ENCODE measurements at regions not wholly inside any gene's neighbourhood (a gene's known extent, or its start where the extent isn't known, plus 50 kb on each side); places are given as distances from the start of the nearest gene placed in this dataset.

- no peak overlapping the region for H3K18ac ChIP-seq (ENCODE audit: extremely low read depth, low read length)
- H3K4me3 ChIP-seq (ENCODE audit: extremely low read depth in 1 of 4, insufficient read depth in 2 of 4, low read depth in 3 of 4, low read length in 4 of 4), result no peak overlapping the region
- no peaks in the 10 kb centered on the region for H3K36me3 ChIP-seq (ENCODE audit: control insufficient read depth in 2 of 4, insufficient read depth in 4 of 4, low read length in 3 of 4)
- H3K9me3 ChIP-seq (ENCODE audit: insufficient read depth in 2 of 2, low read depth in 1 of 2, low read length in 1 of 2), result no peaks in the 10 kb centered on the region
- H3K56ac ChIP-seq (replicated peaks; ENCODE audit: insufficient read length, low read depth, low read length), result no peak overlapping the region
- no peaks in the 10 kb centered on the region for H3K27me3 ChIP-seq (replicated peaks in 1 of 4; ENCODE audit: control insufficient read depth in 3 of 4, extremely low read depth in 1 of 4, insufficient read depth in 3 of 4, low read length in 3 of 4)
- H3K4me1 ChIP-seq (replicated peaks in 1 of 4; ENCODE audit: control insufficient read depth in 3 of 4, insufficient read depth in 4 of 4, low read length in 3 of 4), result no peaks in the 10 kb centered on the region
- CTCF ChIA-PET (ENCODE audit: partially characterized antibody), result interaction anchor here (1.3 kb wide), 1 partner anchor 20 kb away, joined by 4 read pairs; no protein-coding TSS in a partner anchor
- FAIRE-seq (no peak), DNase-seq (ENCODE audit: low read depth in 1 of 2, low spot score in 2 of 2) (no peak)
- no peak overlapping the region for H3K9ac ChIP-seq (replicated peaks in 1 of 4; ENCODE audit: extremely low read depth in 1 of 4, low read depth in 3 of 4, low read length in 3 of 4)
- no peak overlapping the region for H2BK12ac ChIP-seq (ENCODE audit: low read depth, low read length)
- POLR2A ChIA-PET (ENCODE audit: partially characterized antibody), result no interaction called here
- H2AFZ ChIP-seq (ENCODE audit: low read length), result no peak overlapping the region
- no peak overlapping the region for H2BK20ac ChIP-seq (ENCODE audit: low read length)
- H2BK5ac ChIP-seq (ENCODE audit: low read depth, low read length), result no peak overlapping the region
- no peak overlapping the region for H2BK120ac ChIP-seq (replicated peaks; ENCODE audit: low read depth, low read length)
- no peak overlapping the region for H2BK15ac ChIP-seq (ENCODE audit: low read length)
- H4K8ac ChIP-seq (ENCODE audit: extremely low read depth, insufficient read depth, low read length), result no peak overlapping the region
- H3K79me1 ChIP-seq (ENCODE audit: low read depth, low read length), result no peaks in the 10 kb centered on the region
- WGBS, 2 experiments (ENCODE audit: extremely low coverage in 1 of 2, insufficient coverage in 1 of 2, insufficient read length in 1 of 2, insufficient replicate concordance in 2 of 2, low coverage in 1 of 2, low lambda C conversion rate in 2 of 2, missing lambda C conversion rate in 1 of 2), result 86% methylated on average over 1 of the region's 1 CpG; no CpG with 5 or more reads in 1 of the 2 experiments
- no peak overlapping the region for H3K4ac ChIP-seq (replicated peaks; ENCODE audit: insufficient read length, low read depth, low read length)
- no peaks in the 10 kb centered on the region for H3K23me2 ChIP-seq (ENCODE audit: low read depth, low read length)
- no peak overlapping the region for H4K5ac ChIP-seq (ENCODE audit: insufficient read length, low read depth, low read length)
- no peak overlapping the region for H3K4me2 ChIP-seq (ENCODE audit: insufficient read depth in 1 of 2, low read depth in 2 of 2, low read length in 2 of 2)
- no peak overlapping the region for H2AK5ac ChIP-seq (ENCODE audit: low read depth, low read length)
- no peak for TF ChIP-seq KDM4A (IDR thresholded peaks at IDR 0.05; ENCODE audit: low read depth, low read length, severe bottlenecking)
- TF ChIP-seq CHD2 (IDR thresholded peaks at IDR 0.05; ENCODE audit: low read length), result no peak
- TF ChIP-seq ZNF274 (IDR thresholded peaks at IDR 0.05; ENCODE audit: borderline replicate concordance, extremely low read depth, low read length), result no peak
- no peak for TF ChIP-seq PHF8 (conservative IDR thresholded peaks at IDR 0.05; ENCODE audit: low read depth, low read length)
- TF ChIP-seq EP300 (IDR thresholded peaks at IDR 0.05; ENCODE audit: borderline replicate concordance in 1 of 2, low read depth in 2 of 2, low read length in 2 of 2), result no peak
- TF ChIP-seq RNF2 (IDR thresholded peaks at IDR 0.05; ENCODE audit: borderline replicate concordance, low read depth, low read length, missing control alignments, poor library complexity, severe bottlenecking), result no peak
- no peak for TF ChIP-seq SIX5 (IDR thresholded peaks at IDR 0.05; ENCODE audit: low read depth, low read length)
- TF ChIP-seq CREB1 (IDR thresholded peaks at IDR 0.05), result no peak
- TF ChIP-seq POU5F1 (IDR thresholded peaks at IDR 0.05; ENCODE audit: low read depth, low read length), result no peak
- TF ChIP-seq RBBP5 (IDR thresholded peaks at IDR 0.05; ENCODE audit: borderline replicate concordance, low read depth, low read length), result no peak
- TF ChIP-seq POLR2AphosphoS5 (IDR thresholded peaks at IDR 0.05; ENCODE audit: low read depth, low read length), result no peak
- no peak for TF ChIP-seq CBX8 (IDR thresholded peaks at IDR 0.05; ENCODE audit: borderline replicate concordance, low read depth, low read length)
- no peak for TF ChIP-seq FOSL1 (IDR thresholded peaks at IDR 0.05; ENCODE audit: insufficient read depth, low read depth, low read length)
- no peak for TF ChIP-seq KDM1A (IDR thresholded peaks at IDR 0.05; ENCODE audit: borderline replicate concordance, low read length)
- no peak for TF ChIP-seq NRF1 (IDR thresholded peaks at IDR 0.05; ENCODE audit: low read depth, low read length)
- no peak overlapping the region for H3K27ac ChIP-seq (ENCODE audit: low read depth, low read length)
- no peak overlapping the region for H4K91ac ChIP-seq (replicated peaks; ENCODE audit: insufficient read length, low read length)
- no peak overlapping the region for H3K23ac ChIP-seq (ENCODE audit: insufficient read length)
- no peaks in the 10 kb centered on the region for H3K79me2 ChIP-seq (ENCODE audit: control insufficient read depth in 1 of 2, insufficient read depth in 2 of 2, low read length in 2 of 2)
- no peak overlapping the region for H3K14ac ChIP-seq (ENCODE audit: insufficient read length)
- no peaks in the 10 kb centered on the region for H4K20me1 ChIP-seq (replicated peaks in 1 of 2; ENCODE audit: control insufficient read depth in 1 of 2, insufficient read depth in 2 of 2, low read length in 2 of 2)
Measured at GRCh38 chr1:178665579-178665978, 59.5 kb upstream of the RALGPS2 start.
